Cardiac fibroblast (primary cell): ENCODE measurements at regions not wholly inside any gene's neighbourhood (a gene's known extent, or its start where the extent isn't known, plus 50 kb on each side); places are given as distances from the start of the nearest gene placed in this dataset.

ENCODE experiments used
- DNase-seq, 2 donors: peaks; one replicate each; pipeline versions ENCODE4 v3.0.0 to v3.0.0-alpha.2; 2010; ENCODE audit warnings: low read depth in 2 of 2
- H3K4me3 ChIP-seq, 2 donors: replicated peaks in 1 of 2; 1 replicate in 1 of 2; 2 replicates in 1 of 2; pipeline ENCODE4 v1.5.1; 2011; ENCODE audit warnings: low read depth in 2 of 2, low read length in 2 of 2, mild to moderate bottlenecking in 2 of 2, moderate library complexity in 1 of 2
- TF ChIP-seq, protein P1 (sequence below): IDR thresholded peaks from one replicate; pipeline ENCODE4 v1.5.1; 2011; ENCODE audit warnings: low read depth, mild to moderate bottlenecking, low read length, inconsistent platforms

DNA sequence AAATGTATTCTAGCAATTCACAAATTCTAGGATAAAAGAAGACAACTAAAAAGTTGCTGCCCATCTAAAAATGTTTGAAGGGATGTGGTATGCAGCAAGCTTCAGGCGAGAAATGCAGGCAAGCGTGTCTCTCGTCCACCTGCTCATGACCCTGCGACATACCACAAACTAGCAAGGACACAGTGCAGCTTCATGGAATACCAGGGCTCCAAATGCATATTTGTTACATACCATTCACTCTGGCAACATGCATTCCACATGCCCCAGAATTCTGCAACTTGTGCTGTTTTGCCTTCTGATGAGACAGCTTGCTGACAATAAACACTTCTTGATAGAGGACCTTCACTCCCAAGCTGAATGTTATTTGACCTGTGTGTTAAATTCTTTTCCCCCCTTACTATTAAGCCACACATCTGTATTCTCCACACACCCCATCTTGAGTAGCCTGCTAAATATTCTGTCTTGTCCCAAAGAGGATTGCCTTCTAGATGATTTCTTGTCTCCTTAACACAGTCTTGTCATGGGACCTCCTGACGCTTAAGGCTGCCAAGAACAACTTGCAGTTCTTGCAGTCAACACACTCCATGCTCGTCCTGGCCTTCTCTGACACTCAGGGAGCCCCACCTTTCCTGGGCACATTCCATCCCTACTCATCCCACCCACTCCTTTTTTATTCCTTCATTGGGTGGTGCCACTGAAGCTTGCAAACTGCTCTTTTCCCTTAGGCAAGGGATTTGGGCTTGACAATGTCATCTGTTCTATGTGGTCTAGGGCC, 340.5 kb downstream of the PIK3R1 start:
- TF ChIP-seq, protein P1, sequence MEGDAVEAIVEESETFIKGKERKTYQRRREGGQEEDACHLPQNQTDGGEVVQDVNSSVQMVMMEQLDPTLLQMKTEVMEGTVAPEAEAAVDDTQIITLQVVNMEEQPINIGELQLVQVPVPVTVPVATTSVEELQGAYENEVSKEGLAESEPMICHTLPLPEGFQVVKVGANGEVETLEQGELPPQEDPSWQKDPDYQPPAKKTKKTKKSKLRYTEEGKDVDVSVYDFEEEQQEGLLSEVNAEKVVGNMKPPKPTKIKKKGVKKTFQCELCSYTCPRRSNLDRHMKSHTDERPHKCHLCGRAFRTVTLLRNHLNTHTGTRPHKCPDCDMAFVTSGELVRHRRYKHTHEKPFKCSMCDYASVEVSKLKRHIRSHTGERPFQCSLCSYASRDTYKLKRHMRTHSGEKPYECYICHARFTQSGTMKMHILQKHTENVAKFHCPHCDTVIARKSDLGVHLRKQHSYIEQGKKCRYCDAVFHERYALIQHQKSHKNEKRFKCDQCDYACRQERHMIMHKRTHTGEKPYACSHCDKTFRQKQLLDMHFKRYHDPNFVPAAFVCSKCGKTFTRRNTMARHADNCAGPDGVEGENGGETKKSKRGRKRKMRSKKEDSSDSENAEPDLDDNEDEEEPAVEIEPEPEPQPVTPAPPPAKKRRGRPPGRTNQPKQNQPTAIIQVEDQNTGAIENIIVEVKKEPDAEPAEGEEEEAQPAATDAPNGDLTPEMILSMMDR = no peak
- DNase-seq = peak in 1 of 2 donors; percentile 31
- no peak overlapping the region for H3K4me3 ChIP-seq

DNA sequence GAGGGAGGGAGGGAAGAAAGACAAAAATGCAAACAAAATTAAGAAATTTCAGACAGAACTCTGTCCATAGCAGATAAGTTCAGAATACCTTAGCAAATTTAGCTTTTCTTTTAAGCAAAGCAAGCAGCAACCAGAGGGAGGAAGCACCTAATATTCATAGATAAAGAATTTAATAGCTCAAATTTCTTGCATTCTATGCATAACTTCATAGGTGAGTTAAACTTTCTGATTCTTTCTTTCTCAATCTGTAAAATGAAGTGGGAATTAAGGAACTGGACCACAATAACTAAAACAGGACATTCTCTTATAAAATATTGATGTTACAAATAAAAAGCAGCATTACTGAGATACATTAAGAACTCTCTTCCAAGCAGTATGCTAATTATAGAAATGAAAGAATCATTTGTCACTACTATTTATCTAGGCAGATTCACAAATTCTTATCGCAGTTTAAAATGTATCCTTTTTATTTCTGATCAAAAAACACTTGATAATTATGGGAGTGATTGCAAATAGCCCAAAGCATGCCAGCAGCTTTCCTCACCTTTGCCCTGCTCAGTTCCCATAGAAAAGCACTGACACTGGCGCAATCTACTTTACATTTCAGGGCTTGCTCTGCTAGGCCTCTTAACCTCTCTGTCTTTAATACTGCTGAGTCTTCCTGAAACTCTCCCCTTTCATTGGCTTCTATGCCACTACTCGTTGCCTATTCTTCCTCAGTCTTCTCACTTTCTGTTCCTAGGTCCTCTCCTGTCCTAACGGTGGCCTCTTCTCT, 341.8 kb downstream of the PIK3R1 start:
- H3K4me3 ChIP-seq = no peak overlapping the region
- TF ChIP-seq, protein P1 = no peak
- DNase-seq = peak; percentile 23 to 36

DNA sequence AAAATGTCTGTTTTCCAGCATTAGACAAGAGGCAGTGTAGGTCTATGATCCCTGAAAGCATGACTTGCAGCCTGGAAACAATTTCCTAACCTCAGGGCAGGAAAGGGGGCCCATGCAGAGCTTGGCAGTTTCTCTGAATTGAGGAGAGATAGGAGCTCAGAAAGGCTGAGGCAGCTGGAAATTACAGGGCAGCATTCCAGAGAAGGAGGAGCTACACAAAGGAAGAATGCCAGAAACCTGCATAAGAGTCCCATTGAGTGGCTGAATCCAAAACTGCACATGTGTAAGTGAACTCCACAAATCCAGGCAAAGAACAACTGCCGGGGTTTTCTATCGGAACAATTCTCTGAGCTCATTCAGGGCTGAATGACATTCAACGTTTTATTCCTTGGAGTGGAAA, 346.8 kb downstream of the PIK3R1 start:
- TF ChIP-seq, protein P1 = no peak
- peak; percentile 62 to 98 for DNase-seq
- no peak overlapping the region for H3K4me3 ChIP-seq

GRCh38 chr5:68565427-68565826, 349.9 kb downstream of the PIK3R1 start:
- TF ChIP-seq, protein P1 = no peak
- no peak overlapping the region for H3K4me3 ChIP-seq
- DNase-seq = peak in 1 of 2 donors; percentile 13

DNA sequence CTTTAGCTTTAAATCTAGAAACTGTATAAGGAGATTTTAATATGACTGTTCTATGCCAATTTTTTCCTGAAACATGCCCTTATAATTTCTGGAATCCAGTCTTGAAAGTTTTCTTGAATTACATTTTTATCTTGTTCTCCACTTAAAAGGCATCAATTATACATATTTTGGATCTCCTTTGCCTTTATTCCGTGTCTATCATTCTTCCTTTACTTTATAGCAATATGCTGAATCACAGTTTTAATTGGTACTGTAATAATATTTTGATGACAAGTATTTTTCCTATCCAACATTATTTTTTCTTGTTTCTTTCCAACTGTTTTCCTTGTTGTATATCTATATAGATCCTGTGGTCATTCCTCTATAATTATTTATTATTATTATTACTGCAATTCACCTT, 361.2 kb downstream of the PIK3R1 start:
- DNase-seq = peak in 1 of 2 donors; percentile 9
- no peak overlapping the region for H3K4me3 ChIP-seq
- TF ChIP-seq, protein P1 = no peak

DNA sequence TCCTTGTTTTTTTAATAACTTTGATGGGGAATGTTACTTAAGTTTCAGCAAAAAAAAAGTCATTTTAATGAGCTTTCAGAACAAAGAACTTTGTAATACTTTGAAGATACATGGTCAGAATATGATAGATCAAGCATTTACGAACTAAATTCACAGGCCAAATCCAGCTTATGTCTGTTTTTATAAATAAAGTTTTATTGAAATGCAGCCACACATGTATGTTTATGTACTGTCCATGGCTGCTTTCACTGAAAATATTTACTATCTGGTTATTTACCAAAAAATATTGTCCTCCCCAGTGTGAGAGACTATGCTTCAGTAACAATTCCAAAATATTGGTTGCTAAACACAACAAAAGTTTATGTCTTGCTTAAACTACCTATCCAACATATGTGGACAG, 366.7 kb downstream of the PIK3R1 start:
- no peak overlapping the region for H3K4me3 ChIP-seq
- TF ChIP-seq, protein P1 = no peak
- DNase-seq = no peak
